Activated CD8-positive, alpha-beta T cell treated with anti-CD3 and anti-CD28 coated beads for 36 hours (primary cell): ENCODE measurements at regions not wholly inside any gene's neighbourhood (a gene's known extent, or its start where the extent isn't known, plus 50 kb on each side); places are given as distances from the start of the nearest gene placed in this dataset.

Experiments used
- ATAC-seq: fragments of 200-7000 bp; cut with Tn5 transposase; one replicate; pipeline ENCODE4 v1.10.0; 2021; ENCODE audit warnings: mild to moderate bottlenecking, moderate library complexity
- CTCF ChIA-PET: fragments of 350-600 bp; sonication (Branson Sonifier 250); formaldehyde crosslinking; loops from one replicate; lab custom pipeline; 2021; ENCODE audit warnings: antibody characterized with exemption; lab: Charles Lee
- POLR2A ChIA-PET: fragments of 350-600 bp; sonication (Branson Sonifier 250); formaldehyde crosslinking; loops from one replicate; lab custom pipeline; 2021; ENCODE audit warnings: antibody characterized with exemption; lab: Charles Lee
- DNase-seq: peaks from one replicate; pipeline ENCODE4 v3.0.0-alpha.2; 2020
- H3K27ac Mint-ChIP-seq: one replicate; pipeline ENCODE4 v1.8.0; 2021; ENCODE audit warnings: mild to moderate bottlenecking, mixed read lengths
- H3K27me3 Mint-ChIP-seq: one replicate; pipeline ENCODE4 v1.8.0; 2021; ENCODE audit warnings: mixed read lengths
- H3K36me3 Mint-ChIP-seq: one replicate; pipeline ENCODE4 v1.8.0; 2021; ENCODE audit warnings: low read depth, mixed read lengths
- H3K4me1 Mint-ChIP-seq: one replicate; pipeline ENCODE4 v1.8.0; 2021; ENCODE audit warnings: low read depth, mixed read lengths
- H3K4me3 Mint-ChIP-seq: one replicate; pipeline ENCODE4 v1.8.0; 2021; ENCODE audit warnings: mild to moderate bottlenecking, moderate library complexity, mixed read lengths
- H3K9me3 Mint-ChIP-seq: one replicate; pipeline ENCODE4 v1.8.0; 2021; ENCODE audit warnings: mixed read lengths
- intact Hi-C: fragments of 100-400 bp; cut with micrococcal nuclease; formaldehyde crosslinking; loops from one replicate; pipeline ENCODE4 v1.10.0; 2022
- TF ChIP-seq, protein P1 (sequence below): fragments of 200-600 bp; IDR thresholded peaks from one replicate; pipeline ENCODE4 v1.8.0; 2022; ENCODE audit warnings: antibody characterized with exemption, mild to moderate bottlenecking

- Mint-ChIP-seq H3K4me1 (peaks cover 5% of the 10 kb centered on the region), H3K27ac (no peak overlapping the region), H3K4me3 (no peak overlapping the region), H3K27me3 (peaks cover 4% of the 10 kb centered on the region), H3K9me3 (no peaks in the 10 kb centered on the region), H3K36me3 (no peaks in the 10 kb centered on the region)
- TF ChIP-seq, protein P1, sequence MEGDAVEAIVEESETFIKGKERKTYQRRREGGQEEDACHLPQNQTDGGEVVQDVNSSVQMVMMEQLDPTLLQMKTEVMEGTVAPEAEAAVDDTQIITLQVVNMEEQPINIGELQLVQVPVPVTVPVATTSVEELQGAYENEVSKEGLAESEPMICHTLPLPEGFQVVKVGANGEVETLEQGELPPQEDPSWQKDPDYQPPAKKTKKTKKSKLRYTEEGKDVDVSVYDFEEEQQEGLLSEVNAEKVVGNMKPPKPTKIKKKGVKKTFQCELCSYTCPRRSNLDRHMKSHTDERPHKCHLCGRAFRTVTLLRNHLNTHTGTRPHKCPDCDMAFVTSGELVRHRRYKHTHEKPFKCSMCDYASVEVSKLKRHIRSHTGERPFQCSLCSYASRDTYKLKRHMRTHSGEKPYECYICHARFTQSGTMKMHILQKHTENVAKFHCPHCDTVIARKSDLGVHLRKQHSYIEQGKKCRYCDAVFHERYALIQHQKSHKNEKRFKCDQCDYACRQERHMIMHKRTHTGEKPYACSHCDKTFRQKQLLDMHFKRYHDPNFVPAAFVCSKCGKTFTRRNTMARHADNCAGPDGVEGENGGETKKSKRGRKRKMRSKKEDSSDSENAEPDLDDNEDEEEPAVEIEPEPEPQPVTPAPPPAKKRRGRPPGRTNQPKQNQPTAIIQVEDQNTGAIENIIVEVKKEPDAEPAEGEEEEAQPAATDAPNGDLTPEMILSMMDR = no peak
- POLR2A ChIA-PET = no interaction called here
- intact Hi-C loops = no loop called here
- CTCF ChIA-PET = interaction anchor here (0.6 kb wide), 1 partner anchor 20 kb away, joined by 3 read pairs; no protein-coding TSS in a partner anchor
- DNase-seq = no peak
- no peak for ATAC-seq
These were observed 106.4 kb downstream of the BRD1 start for GRCh38 chr22:49721211-49721763.

DNA sequence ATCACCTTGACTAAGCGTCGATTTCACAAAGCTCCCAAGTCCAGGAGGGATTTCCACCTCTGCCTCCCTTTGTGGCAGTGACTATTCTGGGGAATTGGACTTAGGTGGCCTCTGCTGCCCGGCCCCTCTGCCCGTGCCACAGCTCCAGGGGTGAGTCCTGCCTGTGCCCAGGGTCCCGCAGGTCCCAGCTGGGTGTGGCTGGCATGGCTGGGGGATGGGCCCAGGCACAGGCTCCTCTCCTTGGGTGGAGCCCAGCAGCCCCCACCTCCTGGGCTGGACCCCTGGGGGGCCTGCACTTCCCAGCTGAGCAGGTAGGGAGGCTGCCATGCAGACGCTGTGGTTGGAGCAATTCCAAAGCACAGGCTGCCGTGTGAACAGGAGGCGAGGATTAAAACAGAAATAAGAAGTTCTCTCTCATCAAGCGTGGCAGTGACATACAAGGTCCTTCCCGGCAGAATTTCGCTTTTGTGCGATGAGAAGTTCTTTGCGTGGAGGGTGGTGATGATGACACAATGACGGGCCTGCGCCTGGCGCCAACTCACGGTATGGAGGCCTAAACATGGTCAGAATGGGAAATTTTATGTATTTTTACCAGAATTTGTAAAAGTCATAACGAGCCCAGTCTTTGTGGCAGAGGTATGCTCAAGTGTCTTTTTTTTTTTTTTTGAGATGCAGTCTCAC lies 107.3 kb downstream of the BRD1 start:
- POLR2A ChIA-PET = no interaction called here
- Mint-ChIP-seq H3K36me3 (no peaks in the 10 kb centered on the region), H3K4me3 (no peak overlapping the region), H3K9me3 (no peaks in the 10 kb centered on the region), H3K27me3 (no peaks in the 10 kb centered on the region), H3K27ac (no peak overlapping the region), H3K4me1 (peaks cover 4% of the 10 kb centered on the region)
- intact Hi-C loops = no loop called here
- CTCF ChIA-PET = no interaction called here
- ATAC-seq (no peak), DNase-seq (no peak)
- TF ChIP-seq, protein P1 = no peak

- DNase-seq = no peak
- no peak for ATAC-seq
- Mint-ChIP-seq H3K9me3 (no peaks in the 10 kb centered on the region), H3K4me1 (peaks cover 3% of the 10 kb centered on the region), H3K27me3 (no peaks in the 10 kb centered on the region), H3K4me3 (no peak overlapping the region), H3K36me3 (no peaks in the 10 kb centered on the region), H3K27ac (no peak overlapping the region)
- TF ChIP-seq, protein P1 = no peak
- POLR2A ChIA-PET = no interaction called here
- CTCF ChIA-PET = no interaction called here
- intact Hi-C loops = no loop called here
These were observed 108.6 kb downstream of the BRD1 start for GRCh38 chr22:49719046-49719445.

DNA sequence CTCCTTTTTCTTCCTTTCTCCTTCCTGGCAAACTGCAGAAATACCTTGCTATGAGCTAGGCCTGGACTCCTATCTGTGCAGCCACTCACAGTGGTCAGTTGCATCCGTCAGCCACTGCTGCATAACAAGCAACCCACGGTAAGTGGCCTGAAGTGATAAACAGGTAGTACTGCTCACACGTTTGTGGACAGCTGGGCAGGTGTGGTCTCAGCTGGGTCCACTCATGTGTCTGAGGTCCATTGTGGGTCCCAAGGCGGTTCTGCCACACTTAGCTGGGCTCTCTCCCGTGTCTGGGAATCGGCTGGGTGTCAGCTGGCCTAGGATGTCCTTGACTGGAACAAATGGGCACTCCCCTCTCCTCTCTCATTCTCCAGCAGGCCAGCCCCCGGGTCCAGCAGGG lies 109.3 kb downstream of the BRD1 start:
- Mint-ChIP-seq H3K4me3 (no peak overlapping the region), H3K9me3 (no peaks in the 10 kb centered on the region), H3K36me3 (no peaks in the 10 kb centered on the region), H3K27ac (no peak overlapping the region), H3K4me1 (no peaks in the 10 kb centered on the region), H3K27me3 (no peaks in the 10 kb centered on the region)
- intact Hi-C loops = no loop called here
- no peak for ATAC-seq
- DNase-seq = no peak
- TF ChIP-seq, protein P1 = no peak
- ChIA-PET CTCF (interaction anchor here (1.5 kb wide), 1 partner anchor 17 kb away, joined by 3 read pairs; no protein-coding TSS in a partner anchor), POLR2A (no interaction called here)

DNA sequence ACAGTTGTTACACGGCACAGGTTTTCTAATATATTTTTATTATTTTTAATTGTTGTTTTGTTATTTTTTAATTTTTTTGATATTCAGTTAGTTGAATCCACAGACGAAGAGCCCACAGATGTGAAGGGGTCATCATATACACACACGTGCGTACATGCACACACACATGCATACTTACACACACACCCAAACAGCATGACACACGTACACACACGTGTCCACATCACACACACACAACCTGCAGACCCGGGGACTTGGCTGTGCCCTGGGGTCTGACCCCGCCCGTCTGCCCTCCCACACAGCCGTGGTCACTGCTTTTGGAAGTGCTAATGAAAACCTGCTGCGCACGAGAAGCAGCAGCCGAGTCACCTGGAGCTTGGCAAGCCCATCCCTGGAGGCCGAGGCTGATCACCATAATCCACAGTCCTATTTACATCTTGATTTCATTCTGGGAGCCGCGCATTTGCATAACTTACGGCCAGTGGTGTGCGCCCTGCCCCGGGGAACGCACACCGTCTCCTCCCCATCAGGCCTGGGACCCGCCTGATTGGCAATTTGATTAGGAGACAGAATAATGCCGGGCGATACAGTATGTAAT lies 110.3 kb downstream of the BRD1 start:
- H3K9me3 Mint-ChIP-seq = no peaks in the 10 kb centered on the region
- CTCF ChIA-PET = interaction anchor here (1.5 kb wide), 1 partner anchor 16 kb away, joined by 3 read pairs; no protein-coding TSS in a partner anchor
- intact Hi-C loops = no loop called here

More for the DNA sequence above, 110.3 kb downstream of the BRD1 start:
- DNase-seq (no peak), ATAC-seq (no peak)
- no peak overlapping the region for H3K4me3 Mint-ChIP-seq
- no peaks in the 10 kb centered on the region for H3K27me3 Mint-ChIP-seq
- H3K36me3 Mint-ChIP-seq = no peaks in the 10 kb centered on the region
- TF ChIP-seq, protein P1 = no peak
- no peak overlapping the region for H3K27ac Mint-ChIP-seq
- no peaks in the 10 kb centered on the region for H3K4me1 Mint-ChIP-seq
- POLR2A ChIA-PET = no interaction called here
